ENCODE measurements at regions not wholly inside any gene's neighbourhood (a gene's known extent, or its start where the extent isn't known, plus 50 kb on each side); places are given as distances from the start of the nearest gene placed in this dataset.
A peak's percentile ranks its signal among the peaks of the same experiment; 100 is the strongest.

DNA sequence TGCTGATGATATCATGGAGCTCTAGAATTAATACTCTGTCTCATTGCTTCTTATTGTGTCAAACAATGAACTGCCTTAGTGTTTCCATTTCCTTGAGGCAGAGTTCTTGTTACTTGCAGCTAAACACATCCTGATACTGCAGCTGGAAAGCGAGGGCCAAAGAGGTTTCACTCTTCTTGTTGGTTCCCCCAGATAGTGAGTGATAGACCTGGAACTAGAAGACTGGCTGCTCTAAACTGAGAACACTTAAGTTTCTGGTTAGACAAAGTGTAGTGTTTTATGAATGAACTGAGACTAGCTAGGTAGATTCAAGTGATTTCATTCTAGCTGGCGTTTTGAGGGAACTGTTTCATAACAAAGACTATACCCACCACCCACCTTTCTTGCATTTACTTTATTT is 321.7 kb downstream of the TXNL1 start:
- TF ChIP-seq, protein P1, sequence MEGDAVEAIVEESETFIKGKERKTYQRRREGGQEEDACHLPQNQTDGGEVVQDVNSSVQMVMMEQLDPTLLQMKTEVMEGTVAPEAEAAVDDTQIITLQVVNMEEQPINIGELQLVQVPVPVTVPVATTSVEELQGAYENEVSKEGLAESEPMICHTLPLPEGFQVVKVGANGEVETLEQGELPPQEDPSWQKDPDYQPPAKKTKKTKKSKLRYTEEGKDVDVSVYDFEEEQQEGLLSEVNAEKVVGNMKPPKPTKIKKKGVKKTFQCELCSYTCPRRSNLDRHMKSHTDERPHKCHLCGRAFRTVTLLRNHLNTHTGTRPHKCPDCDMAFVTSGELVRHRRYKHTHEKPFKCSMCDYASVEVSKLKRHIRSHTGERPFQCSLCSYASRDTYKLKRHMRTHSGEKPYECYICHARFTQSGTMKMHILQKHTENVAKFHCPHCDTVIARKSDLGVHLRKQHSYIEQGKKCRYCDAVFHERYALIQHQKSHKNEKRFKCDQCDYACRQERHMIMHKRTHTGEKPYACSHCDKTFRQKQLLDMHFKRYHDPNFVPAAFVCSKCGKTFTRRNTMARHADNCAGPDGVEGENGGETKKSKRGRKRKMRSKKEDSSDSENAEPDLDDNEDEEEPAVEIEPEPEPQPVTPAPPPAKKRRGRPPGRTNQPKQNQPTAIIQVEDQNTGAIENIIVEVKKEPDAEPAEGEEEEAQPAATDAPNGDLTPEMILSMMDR (IDR thresholded peaks at IDR 0.05; ENCODE audit: low read depth, low read length), result no peak
- Histone ChIP-seq H3K9me3 (ENCODE audit: control insufficient read depth, insufficient read depth, low read length) (no peaks in the 10 kb centered on the region), H3K4me3 (ENCODE audit: low read depth, low read length) (no peak overlapping the region), H3K27me3 (ENCODE audit: control insufficient read depth, insufficient read depth, low read length) (no peaks in the 10 kb centered on the region), H3K27ac (ENCODE audit: low read depth, low read length) (no peak overlapping the region)
- DNase-seq (ENCODE audit: low read depth, low spot score), result no peak
- ChIA-PET CTCF (no interaction called here), POLR2A (no interaction called here)

DNA sequence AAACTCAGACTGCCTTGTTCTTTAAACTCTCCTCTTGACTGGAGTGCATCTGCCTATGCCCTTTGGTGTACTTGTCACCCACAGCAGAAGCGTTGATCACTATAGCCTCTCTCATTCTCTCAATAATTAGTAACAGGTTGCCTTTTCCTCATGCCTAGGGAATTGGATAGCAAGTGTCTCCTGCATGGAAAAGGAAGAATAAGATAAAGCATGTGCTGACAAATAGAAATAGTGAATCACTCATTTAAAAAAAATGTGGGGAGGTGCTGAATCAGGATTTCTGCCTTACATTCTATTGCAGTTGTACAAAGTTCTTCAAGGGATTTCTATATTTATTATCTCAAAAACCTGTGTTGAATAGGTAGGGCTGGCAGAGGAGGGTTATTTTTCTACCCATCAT is 323.0 kb downstream of the TXNL1 start:
- H3K9me3 ChIP-seq (ENCODE audit: control insufficient read depth, insufficient read depth, low read length), result no peaks in the 10 kb centered on the region
- H3K27me3 ChIP-seq (ENCODE audit: control insufficient read depth, insufficient read depth, low read length), result no peaks in the 10 kb centered on the region
- no peak for DNase-seq (ENCODE audit: low read depth, low spot score)
- H3K27ac ChIP-seq (ENCODE audit: low read depth, low read length), result no peak overlapping the region
- TF ChIP-seq, protein P1 (IDR thresholded peaks at IDR 0.05; ENCODE audit: low read depth, low read length), result no peak
- ChIA-PET CTCF (no interaction called here), POLR2A (no interaction called here)
- H3K4me3 ChIP-seq (ENCODE audit: low read depth, low read length), result no peak overlapping the region

- CTCF ChIA-PET, result no interaction called here
- POLR2A ChIA-PET, result no interaction called here
- H3K9me3 ChIP-seq (ENCODE audit: control insufficient read depth, insufficient read depth, low read length), result no peaks in the 10 kb centered on the region
- H3K27me3 ChIP-seq (ENCODE audit: control insufficient read depth, insufficient read depth, low read length), result no peaks in the 10 kb centered on the region
- DNase-seq (ENCODE audit: low read depth, low spot score), result no peak
- H3K27ac ChIP-seq (ENCODE audit: low read depth, low read length), result no peak overlapping the region
- TF ChIP-seq, protein P1 (IDR thresholded peaks at IDR 0.05; ENCODE audit: low read depth, low read length), result 0 out of 2 replicates have a peak, but pooled peaks have one; percentile 8
- no peak overlapping the region for H3K4me3 ChIP-seq (ENCODE audit: low read depth, low read length)
Measured at GRCh38 chr18:56314396-56314795, 324.0 kb downstream of the TXNL1 start.

DNA sequence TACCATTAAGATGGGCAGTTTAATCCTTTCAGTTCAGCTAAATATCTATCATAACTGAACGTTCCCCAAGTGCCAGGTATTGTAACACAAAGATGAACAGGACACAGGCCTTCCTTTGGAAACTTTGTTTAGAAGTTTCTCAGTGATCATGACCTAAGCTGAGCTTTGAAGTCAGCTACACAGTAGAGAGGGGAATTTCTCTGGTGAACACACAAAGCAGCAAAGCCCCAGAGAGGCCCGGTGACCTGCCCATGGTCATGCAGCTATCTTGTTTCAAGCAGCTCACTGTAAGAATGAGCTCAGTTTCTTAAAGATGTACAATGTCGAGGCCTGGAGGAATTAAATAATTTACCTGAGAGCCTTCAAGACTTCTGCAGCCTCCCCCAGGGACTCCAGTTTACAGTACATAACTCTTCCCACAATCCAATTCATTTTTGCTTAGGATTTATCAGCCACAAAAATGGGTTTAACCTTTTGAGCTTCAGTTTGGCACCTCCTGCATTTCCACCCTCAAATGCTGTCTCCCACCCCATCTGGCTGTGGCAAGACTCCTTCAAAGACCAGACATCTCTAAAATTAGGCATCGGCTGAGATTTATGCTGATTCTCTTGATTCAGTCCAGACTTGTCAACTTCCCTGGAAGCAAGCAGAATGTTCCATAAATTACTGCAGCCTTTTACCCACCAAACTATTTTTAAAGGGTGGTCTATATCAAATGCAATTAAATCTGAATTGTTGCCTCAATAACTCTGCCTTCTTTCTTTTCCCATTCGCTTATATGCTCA is 325.6 kb downstream of the TXNL1 start:
- Histone ChIP-seq H3K27ac (ENCODE audit: low read depth, low read length) (no peak overlapping the region), H3K27me3 (ENCODE audit: control insufficient read depth, insufficient read depth, low read length) (no peaks in the 10 kb centered on the region), H3K4me3 (ENCODE audit: low read depth, low read length) (no peak overlapping the region), H3K9me3 (ENCODE audit: control insufficient read depth, insufficient read depth, low read length) (no peaks in the 10 kb centered on the region)
- TF ChIP-seq, protein P1 (IDR thresholded peaks at IDR 0.05; ENCODE audit: low read depth, low read length), result no peak
- ChIA-PET CTCF (no interaction called here), POLR2A (no interaction called here)
- no peak for DNase-seq (ENCODE audit: low read depth, low spot score)

DNA sequence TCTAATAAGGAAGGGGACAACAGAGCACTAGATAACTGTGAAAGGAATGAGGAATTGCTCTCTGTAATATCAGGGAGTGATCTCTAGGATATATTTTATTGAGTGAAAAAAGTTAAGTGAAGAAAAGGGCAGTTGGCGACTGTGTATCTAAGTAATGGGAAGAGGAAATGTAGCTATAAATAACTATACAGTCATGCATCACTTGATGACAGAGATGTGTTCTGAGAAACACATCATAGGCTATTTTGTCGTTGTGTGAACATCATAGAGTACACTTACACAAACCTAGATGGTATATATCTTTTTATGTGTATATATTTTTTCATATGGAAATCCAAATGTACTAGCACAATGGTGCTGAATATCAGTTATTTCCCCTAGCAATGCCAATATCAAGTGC is 329.3 kb downstream of the TXNL1 start:
- CTCF ChIA-PET, result no interaction called here
- POLR2A ChIA-PET, result no interaction called here
- Histone ChIP-seq H3K4me3 (ENCODE audit: low read depth, low read length) (no peak overlapping the region), H3K9me3 (ENCODE audit: control insufficient read depth, insufficient read depth, low read length) (no peaks in the 10 kb centered on the region), H3K27ac (ENCODE audit: low read depth, low read length) (no peak overlapping the region), H3K27me3 (ENCODE audit: control insufficient read depth, insufficient read depth, low read length) (no peaks in the 10 kb centered on the region)
- no peak for DNase-seq (ENCODE audit: low read depth, low spot score)
- TF ChIP-seq, protein P1 (IDR thresholded peaks at IDR 0.05; ENCODE audit: low read depth, low read length), result no peak

All from AG04450 (cell line).